HG02981 (cell line): ENCODE measurements at regions not wholly inside any gene's neighbourhood (a gene's known extent, or its start where the extent isn't known, plus 50 kb on each side); places are given as distances from the start of the nearest gene placed in this dataset.
A peak's percentile ranks its signal among the peaks of the same experiment; 100 is the strongest.

Experiments used
- ATAC-seq: cut with Tn5 transposase; IDR thresholded peaks from one replicate; pipeline ENCODE4 v1.9.1; 2021; ENCODE audit warnings: mild to moderate bottlenecking, moderate library complexity; ENCODE audit not compliant: unreplicated experiment

DNA sequence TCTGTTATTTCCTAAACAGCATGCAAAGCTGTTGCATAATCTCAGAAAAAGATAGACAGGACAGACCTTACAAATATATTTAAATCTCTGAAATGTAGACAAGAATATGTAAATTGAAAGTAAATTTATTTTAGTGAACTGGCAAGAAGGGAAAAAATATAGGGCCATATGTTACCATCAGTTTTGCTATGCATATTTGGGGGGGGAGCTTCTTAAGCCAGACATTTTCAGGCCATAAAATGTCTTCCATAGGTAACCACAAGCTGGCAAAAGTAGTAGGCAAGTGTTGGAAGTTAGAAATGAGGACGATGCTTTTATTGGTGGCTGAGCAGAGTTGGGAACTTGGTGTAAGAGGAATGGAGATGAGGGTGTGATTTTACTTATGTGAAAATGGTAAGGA is 272.0 kb upstream of the CXXC4 start:
- no peak for ATAC-seq

DNA sequence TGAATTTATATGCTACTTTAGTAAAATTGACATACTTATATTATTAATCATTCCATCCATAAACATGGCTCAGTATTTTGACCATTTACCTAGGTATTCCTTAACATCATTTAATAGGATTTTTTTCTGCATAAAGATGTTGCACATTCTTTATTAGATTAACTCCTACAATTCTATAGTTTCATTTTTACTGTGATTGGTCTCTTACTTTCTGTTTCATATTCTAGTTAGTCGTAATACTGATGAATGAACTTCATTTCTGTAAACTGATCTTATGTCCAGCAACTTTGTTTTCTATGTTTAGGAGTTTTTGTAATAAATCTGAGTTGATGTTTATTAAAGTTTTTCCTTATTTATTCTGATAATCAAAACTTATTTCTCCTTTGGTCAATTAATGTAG is 278.2 kb upstream of the CXXC4 start:
- peak; percentile 81 for ATAC-seq

DNA sequence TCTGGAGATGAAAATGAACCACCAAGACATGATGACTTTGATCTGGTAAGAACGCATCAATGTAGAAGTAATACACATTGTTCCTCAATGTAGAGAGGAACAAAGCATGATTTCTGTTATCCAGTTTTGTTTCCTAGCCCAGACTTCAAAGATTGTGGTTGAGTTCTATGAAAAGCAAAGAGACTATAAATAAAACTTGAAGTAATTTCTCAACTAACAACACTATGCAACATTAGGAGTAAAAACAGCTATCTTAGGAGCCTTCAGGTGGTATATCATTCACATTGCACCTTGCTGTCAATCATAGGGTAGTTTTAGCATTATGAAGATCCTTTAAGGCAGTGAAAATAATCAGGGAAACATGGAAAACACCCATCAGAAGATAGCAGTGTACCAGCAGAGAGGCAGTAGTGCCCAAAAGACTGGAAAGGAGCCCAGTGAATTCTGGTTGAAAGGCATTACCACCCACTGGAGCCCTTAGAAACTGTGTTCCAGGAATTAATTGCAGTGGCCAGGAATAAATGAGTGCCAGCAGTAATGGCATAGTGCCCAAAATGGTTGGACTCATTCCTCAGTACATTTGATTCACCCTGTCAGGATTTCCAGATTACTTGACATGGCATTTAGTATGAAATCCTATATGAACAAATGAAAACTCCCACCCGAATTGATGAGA is 300.7 kb upstream of the CXXC4 start:
- no peak for ATAC-seq

DNA sequence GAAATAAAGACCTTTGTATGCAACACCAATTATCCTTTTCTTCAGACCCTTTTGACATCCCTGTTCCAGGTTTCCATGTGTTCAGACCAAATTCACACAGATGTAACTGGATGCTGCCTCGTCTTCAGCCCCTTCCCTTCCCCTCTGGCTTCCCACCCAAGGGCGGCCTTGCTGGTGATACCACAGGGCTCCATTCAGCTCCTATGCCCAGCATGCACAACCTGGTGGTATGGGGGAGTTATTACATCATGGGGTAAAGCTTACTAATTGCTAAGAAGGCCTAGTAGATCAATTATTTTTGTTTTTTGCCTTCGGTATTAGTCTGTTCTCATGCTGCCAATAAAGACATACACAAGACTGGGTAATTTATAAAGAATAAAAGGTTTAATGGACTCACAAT is 317.0 kb upstream of the CXXC4 start:
- ATAC-seq = no peak

DNA sequence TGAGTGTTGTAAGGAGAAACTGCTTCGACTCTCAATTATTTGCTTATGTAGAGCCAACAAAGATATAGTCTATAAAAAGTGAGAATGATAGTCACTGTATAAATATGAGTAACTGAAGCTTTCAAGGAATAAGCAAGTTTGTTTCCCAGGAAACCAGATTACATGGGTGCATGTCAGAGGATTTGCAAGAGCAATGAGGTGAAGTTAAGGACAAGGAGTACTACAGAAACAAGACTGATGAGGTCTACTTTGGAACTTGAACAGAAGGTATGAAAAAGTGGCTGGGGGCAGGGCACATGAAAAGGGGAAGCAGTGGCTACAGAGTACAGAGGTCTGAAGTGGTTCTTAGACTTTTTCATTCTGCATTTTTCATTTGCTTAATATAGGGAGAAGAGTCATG is 321.0 kb upstream of the CXXC4 start:
- ATAC-seq = peak; percentile 65

DNA sequence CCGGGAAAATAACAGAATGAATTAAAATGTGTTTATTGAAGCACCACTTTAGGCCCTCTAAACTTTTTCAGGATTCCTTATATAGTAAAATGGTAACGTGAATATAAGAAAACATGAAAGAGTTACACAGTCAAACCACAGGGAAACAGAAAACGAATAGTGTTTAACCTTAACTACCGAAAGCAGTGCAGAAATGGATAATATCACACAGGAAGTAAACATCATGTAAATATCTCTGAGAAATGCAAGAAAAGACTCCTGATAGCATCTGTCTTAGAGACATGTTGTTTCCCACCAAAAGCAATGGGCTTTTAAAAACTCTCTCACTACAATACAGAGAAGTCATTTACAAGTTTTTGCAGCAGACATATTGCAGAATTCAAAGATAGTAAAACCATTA is 323.9 kb upstream of the CXXC4 start:
- no peak for ATAC-seq

DNA sequence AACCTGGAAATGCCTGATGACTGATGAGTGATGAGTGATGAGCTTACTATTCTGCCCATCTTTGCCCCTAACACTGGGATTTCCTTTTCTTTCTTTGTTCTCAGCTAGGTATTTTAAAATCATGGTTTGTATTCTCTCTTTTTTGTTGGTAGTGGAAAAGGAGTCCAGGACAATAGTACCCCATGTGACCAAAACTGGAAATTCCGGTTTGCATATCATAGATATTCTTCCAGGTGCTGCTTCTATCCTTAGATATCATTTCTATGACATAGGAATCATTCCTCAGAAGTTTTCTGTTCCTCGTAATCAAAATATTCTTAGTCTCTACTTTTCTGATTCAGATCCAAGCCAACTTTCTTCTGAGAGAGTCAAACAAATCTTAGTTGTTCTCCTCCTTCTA is 320.5 kb upstream of the TET2 start:
- ATAC-seq = no peak

DNA sequence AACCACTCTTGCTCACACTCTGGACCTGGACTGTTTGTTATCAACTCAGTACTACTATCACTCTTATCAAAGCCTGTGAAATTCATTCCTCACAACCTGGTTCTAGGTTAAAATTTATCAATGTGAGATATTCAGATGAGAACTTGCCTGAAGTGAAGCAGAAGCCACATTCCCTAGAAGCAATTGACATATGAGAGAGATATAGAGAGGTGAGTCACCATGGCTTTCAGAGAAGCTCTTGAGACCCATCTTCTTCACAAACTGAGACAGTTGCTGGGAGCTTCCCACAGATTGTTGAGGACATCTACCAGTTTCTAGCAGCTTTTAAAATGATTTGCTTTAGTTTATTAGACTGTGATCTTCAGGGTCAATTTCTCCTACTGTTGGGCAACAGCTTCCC is 316.9 kb upstream of the TET2 start:
- no peak for ATAC-seq

DNA sequence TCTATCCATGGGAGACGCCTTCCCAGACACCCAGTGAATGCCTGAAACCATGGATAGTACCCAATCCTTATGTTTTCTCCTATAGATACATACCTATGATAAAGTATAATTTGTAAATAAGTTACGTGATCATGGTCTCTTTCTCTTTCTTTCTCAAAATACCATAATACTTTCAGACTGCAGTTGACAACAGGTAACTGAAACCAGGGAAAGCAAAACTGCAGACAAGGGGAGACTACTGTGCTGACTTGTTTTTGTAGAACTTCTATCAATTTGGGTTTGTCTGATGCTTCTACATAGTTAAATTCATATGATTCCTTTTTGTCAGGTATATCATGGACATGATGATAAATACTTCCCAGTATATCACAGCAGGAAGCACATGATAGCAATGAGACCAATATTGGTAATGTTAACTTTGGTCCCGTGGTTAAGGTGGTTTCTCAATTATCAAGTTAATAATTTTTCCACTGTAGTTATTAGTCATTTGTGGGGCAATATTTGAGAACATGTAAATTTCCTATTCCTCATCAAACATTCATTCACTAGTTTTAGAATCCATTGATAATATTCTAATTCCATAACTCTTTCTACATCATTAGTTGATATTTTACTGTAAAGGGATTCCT is 298.0 kb upstream of the TET2 start:
- peak; percentile 53 for ATAC-seq

DNA sequence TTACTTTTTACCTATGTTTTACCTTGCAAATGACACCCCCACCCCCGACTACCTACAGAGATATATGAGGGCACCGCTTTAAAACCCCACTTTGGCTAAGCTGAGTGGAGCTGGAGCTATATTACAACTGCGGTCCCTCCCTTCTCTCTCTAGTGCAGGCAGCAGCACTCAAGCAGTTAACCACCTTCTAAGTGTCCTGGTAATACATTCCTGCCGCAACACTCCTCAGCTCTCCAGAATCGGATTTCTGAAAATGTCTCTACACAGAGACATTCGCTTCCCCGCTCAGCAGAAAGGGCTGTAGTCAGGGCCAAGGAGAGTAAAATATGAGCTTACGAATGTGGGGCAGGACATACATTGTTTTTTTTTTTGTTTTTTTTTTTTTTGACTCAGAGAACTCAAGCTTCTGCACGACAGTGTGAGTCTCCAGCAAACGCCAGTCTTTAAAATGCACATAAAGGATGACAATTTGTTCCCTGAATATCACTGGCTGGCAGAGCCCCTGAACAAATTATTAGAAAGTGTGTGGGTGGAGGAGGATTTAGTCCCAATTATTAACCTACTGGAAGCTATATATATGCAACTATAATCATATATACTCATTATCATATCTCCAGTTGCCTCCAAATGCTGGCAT is 287.0 kb upstream of the TET2 start:
- no peak for ATAC-seq

DNA sequence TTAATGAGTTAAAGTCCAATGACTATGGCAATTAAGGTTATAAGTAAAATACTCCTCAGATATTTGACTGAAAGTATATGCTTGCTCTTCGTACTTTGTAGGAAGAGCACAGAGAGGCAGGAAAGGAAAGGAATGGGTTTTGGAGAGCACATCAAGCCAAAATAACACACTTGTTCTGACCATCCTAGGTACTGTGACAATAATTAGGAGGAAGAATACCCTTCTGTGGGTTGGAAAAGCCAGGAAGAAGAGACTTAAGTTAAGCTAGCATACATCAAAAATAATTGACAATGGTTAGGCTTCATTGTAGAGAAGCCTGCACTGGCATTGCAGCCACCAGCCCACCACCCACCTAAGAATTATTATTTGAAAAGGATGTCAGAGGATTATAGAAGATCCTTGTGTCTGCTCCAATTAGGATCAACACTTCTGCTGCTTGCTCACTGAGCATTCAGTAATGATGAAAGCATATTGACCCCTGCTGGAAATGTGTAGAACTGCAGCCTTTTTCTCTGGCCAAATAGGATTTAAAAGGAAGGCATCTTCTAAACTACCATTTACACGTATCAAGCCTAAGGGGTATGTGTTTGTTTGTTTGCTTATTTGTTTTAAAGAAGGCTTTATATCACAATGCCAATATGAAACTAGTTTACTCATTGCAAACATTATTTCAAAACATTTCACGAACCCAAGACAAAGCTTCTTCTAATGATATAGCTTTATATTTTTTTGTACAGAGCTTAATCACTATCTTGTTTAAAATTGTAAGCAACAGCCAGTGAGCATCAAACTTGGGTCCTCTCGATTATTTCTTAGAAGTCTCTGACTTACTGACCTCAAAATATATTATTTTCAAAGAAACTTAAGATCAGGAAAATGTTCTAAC is 286.2 kb upstream of the TET2 start:
- peak; percentile 83 for ATAC-seq

DNA sequence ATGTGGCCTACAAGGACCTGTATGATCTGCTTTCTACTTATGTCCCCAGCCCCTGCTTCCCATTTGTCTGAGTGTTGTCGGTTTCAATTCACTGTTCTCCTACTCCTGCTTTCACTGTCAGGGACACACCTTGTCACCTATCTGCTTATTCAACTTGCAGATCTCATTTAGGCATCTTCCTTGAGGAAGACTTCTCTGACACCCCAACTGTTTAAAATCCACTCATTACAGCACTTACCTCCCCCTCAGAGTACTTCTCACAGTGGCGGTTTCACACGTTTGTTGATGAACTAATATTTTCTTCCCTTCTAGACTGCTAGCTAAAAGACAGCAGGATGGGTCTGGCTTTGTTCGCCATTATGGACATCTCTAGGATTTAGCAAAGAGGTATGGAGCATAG is 279.9 kb upstream of the TET2 start:
- no peak for ATAC-seq

DNA sequence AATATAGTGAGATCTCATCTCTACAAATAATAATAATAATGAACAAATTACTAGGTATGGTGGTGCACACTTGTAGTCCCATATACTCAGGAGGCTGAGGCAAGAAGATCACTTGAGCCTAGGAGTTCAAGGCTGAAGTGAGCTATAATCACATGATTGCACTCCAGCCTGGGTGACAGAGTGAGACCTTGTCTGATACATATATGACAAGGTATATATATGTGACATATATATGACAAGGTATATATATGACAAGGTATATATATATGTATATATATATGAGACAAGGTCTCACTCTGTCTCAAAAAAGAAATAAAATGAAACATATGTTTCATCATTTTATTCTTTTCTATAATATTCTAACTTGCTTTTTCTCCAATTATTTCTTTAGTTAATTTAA is 278.1 kb upstream of the TET2 start:
- ATAC-seq = peak; percentile 22

DNA sequence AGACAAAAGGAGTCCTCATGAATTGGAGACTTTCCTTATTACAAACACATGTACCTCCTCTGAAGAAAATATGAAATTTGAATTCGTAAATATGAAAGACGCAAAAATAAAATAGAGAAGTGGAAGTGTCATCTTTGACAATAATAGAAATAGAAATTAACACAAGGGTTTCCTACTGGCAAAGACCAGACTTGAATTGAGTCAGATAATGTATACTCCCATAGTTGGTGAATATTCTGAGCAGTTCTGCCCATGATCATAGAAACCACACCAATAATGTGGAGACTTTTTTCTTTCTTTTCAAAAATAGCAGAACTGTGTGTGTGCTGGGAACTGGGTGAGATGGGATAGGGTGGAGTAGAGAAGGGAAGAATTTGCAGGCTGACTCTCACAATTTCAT is 277.7 kb upstream of the TET2 start:
- peak; percentile 87 for ATAC-seq

DNA sequence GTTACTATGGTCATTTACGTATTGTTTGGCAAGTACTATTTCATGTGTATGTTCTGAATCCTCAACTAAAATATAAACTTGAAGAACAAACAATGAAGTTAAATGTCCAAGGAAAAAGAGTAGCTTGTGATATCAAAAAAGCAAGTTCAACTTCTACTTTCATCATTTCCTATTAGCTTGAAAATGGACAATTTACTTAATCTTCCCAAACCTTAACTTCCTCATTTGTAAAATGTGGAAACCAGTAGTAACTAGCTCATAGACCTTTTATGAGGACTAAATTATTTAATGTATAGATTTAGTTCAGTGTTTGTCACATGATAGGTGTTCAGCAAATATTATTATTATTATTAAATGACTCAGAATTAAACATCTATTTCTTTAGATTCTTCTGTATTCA is 276.8 kb upstream of the TET2 start:
- no peak for ATAC-seq

DNA sequence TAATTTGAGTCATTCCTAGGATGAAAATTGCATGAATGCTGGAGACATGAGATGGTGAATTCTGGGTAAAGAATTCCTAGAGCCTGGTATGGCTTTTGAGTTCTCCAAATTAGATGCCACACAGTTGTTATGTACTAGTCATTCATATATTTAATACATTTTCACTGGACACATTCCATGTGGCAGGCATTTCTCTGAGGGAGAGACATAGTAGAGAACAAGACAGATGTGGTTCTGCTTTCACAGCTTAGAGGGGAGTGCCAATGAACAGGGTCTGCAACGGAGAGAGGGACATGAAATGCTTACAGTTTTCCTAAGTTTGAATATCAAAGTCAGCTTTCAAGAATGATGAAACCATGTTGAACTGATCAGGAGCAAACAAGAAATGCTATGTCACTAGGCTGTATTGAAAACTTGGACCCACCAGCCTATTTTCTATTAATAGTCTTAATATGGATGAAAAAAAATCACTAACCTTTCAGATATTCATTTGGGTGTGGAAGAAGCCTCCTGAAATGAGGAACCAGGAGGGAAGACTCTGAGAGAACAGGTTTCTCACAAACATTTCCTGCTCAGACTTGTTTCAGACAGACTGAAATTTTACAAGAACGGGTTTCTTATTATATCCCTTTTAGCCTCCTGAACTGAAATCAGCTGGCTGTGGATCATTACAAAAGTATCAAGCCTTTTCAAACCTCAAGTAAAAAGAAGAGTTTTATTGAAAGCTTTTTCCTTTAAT is 276.0 kb upstream of the TET2 start:
- no peak for ATAC-seq

DNA sequence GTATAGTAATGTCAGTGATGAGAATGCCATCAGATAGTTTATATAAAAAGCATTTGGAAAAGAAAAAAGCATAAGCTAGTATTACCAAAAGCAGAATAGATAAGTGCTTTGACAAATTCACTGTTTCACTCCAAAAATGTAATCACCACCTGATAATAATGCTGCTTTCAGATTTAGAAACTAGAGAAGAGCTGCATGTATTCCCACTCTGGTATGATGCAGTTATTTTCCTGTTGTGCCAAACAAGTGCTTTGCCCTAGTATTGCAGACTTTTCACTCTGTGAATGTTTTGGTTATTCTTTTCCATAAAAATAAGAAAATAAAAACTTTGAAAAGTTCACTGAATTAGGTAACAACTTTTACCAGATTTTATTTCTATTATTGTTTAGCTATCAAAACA is 267.7 kb upstream of the TET2 start:
- ATAC-seq = no peak

DNA sequence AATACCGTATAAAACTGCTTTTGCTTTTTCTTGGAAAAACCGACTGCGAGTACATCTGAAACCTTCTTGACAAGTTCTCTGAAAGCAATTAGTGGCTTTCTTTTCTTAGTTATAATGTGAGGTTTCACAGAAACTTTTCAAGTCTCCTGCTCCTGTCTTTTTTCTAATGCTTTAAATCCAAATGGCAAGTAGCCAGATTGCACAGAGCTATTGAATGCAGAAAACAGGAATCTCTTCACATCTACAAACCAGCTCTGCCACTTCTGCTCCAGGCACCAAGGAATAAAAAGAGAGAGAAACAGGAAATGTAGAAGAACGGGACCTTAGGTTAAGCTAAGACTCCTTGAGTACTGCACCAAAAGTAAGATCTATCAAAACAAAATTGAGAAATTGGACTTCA is 267.3 kb upstream of the TET2 start:
- peak; percentile 54 for ATAC-seq

DNA sequence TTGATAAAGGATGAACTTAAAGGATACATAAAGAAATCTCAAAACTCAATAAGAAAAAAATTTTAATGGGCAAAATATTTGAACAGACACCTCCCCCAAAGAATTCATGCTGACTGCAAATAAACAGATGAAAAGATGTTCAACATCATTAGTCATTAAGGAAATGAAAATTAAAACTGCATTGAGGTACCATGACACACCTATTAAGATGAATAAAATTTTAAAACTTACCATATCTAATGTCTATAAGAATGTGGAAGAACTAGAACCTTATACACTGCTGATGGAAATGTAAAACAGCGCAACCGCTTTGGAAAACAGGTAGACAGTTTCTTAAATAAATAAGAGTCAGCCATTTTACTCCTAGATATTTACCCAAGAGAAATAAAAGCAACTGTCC is 266.8 kb upstream of the TET2 start:
- ATAC-seq = no peak

DNA sequence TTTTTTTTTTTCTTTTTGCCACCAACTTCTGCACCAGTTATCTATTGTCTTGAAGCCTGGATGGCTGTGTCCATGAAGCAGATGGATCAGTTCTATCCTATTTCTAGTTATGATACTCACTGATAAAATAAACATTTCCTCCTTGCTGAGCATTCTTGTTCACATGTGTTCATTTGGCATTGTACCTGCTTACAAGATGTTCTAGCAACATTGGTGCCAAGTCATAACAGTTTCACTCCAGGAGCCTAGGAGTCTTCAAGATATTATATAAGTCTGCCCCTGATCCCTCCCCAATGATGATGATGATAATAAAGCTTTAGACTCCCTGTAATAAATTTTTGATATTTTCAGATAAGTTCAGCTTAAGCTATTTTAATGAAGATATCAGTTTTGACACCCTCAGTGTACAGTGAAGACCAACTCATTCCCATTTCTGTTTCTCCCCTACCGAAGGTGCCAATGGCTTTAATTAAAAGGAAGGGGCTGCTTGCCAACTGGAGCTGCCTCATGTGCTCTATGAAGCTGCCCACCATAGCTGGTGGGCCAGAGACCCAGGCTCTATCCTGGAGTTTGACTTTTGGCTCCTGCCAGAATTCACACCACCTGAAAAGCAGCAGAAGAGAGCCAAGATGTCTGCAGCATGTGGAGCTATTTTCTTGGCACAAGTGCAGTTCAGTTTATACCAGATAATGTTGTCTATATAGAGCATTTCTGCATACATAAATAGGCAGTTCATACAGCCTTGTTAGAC is 265.4 kb upstream of the TET2 start:
- ATAC-seq = no peak
